SIG-M5 treated with dmso at 0.1 percent for 504 hours (cell line): ENCODE measurements at regions not wholly inside any gene's neighbourhood (a gene's known extent, or its start where the extent isn't known, plus 50 kb on each side); places are given as distances from the start of the nearest gene placed in this dataset.
"Not testable (repeated sequence)": the region's sequence is repeated elsewhere in the genome, so short reads cannot be mapped to it uniquely, and the experiment has no call there.

Source experiments
- DNase-seq: peaks from one replicate; lab custom pipeline; 2025; ENCODE audit not compliant: unreplicated experiment; lab: John Stamatoyannopoulos, UW

DNA sequence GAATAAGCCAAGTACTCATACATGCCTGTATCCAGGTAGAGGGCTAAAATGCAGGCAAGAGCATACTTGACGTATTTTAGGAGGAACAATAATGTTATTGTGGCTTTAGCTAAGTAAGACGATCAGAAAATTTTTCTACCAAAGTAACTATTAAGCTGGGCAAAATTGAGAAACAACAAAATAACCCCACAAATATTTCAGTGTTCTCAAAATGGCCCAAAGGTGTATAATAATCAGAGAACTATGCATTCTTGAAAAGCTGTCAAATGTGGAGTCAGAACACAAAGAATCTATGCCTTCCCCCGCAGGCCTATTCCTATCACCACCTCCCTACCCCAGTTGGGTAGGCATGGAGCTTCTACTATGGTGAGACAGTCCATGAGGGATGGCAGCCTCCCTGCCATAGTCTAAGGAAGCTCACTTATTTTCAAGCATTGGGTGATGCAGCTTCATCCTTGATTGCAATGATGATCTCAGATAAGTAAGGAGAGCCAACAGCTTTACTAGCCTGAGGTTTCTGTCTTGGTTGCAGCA is 1132.5 kb upstream of the SPRY2 start:
- DNase-seq = no peak

DNA sequence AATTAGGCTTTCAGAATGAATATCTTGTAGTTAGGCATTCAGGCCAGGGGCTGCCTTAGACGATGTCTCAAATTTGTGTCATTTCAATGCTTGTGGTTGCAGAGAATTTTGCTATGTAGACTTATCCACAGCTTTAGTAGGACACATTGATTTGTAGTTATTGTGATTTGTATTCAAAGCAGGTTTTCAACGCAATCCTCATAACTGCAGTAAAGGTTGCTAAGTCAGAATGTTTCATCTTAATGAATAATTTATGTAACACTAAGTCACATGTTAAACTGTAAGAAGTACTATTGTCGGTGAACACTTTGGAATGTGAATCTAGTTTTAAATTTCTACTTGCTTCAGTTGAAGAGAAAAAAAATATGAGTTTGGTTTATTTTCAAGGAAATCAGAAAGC is 1117.2 kb upstream of the SPRY2 start:
- no peak for DNase-seq

GRCh38 chr13:81446441-81446840 is 1105.5 kb upstream of the SPRY2 start:
- no peak for DNase-seq

DNA sequence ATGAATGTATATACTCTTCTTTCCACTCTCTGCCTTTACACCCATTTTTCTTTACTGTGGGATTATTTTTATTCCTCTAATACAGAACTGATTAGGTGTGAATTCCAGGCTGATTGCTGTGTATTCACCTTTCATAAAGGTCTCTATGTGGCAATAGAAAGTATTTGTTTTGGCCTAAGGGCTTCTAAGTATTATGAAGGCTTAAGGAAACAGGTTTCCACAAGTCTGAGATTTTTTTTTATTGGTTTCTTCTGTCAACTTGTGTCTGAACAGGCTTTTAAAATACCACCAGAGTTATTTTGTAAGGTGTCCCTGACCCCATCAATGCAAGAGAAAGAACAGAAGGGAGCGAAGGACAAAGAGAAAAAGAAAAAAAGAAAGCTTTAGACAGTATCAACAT is 1102.0 kb upstream of the SPRY2 start:
- DNase-seq = no peak

- no peak for DNase-seq
Observed at GRCh38 chr13:81425286-81425685, 1084.4 kb upstream of the SPRY2 start.

DNA sequence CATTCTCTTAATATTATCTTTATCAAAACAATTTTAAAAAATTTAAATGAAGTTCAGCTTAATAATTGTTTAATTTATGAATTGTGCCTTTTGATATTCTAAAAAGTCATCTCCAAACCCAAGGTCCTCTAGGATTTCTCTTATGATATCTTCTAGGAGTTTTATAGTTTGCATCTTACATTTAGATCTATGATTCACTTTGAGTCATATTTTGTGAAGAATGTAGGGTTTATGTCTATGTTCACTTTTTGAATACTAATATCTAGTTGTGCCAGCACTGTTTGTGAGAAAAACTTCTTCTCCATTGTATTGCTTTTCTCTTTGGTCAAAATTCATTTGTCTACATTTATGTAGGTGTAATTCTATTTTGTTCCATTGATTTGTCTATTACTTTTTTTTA is 1068.4 kb upstream of the SPRY2 start:
- DNase-seq = no peak

DNA sequence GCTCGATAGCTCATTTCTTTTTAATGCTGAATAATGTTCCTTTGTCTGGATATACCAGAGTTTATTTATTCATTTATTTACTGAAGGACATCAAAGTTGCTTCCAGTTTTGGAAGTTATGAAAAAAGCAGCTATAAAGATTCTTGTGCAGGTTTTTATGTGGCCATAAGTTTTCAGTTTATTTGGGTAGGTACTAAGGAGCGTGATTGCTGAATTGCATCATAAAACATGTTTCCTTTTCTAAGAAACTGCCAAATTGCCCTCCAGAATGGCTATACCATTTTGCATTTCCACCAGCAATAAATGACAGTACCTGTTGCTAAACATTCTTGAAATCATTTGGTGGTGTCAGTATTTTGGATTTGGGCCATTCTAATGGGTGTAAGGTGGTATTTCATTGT is 1067.7 kb upstream of the SPRY2 start:
- DNase-seq = no peak

- no peak for DNase-seq
Observed at GRCh38 chr13:81406639-81407292, 1065.8 kb upstream of the SPRY2 start.

GRCh38 chr13:81406022-81406421 is 1065.1 kb upstream of the SPRY2 start:
- no peak for DNase-seq

- no peak for DNase-seq
Observed at GRCh38 chr13:81396192-81396591, 1055.3 kb upstream of the SPRY2 start.

DNA sequence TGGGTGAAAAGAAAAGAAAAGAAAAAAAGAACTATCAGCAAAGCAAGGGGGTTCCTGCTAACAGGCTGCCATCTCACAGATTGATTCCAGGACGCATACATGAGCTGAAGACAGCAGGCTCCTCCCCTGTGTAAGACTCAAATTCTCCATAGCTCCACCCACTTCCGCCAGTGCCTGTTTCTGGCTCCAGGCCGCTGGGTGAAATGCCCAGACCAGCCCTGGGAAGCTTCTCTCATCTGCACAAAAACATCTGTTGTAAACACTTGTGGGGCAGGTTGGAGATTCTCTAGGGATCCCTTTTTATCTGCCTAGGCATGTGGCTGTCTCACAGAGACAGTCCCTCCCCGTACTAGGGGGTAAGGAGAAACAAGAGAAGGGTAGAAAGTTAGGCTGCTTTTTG is 1054.4 kb upstream of the SPRY2 start:
- DNase-seq = no peak

- DNase-seq = no peak
Observed at GRCh38 chr13:81394640-81395039, 1053.7 kb upstream of the SPRY2 start.

DNA sequence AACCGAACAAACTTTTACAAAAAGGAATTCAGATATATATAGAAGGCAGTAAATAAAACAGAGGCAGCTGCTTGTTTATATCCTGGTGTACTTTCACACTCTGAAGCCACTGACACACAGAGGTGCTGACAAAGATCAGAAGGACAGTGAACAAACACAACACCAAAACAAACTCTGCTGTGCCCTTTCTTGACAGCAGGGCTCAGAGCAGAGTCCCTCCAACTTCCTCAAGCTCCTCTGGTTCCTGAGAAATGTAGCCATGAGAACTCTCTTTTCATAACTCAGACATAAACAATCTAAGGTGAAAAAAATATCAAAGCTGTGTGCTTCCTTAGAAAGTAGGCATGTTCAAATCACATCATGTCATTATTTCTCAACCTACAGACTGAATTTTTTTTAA is 1052.8 kb upstream of the SPRY2 start:
- no peak for DNase-seq

DNA sequence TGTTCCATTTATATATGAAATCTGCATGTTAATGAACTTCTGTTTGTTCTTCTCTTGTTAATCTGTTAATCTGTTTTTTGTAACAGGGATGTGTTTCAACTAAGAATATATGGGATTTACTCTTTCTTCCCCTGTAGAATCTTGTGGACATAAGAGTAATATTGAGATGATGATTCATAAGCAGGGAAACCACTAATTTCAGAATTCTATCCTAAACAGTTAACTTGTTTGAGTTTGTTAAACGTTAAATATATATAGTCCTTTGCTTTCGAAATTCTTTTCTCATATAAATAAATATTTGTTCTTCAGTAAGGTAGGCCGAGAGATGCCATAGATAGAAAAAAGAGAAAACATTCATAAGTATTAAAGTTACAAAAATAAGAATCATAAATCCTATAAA is 1052.2 kb upstream of the SPRY2 start:
- no peak for DNase-seq

GRCh38 chr13:81388400-81388799 is 1047.5 kb upstream of the SPRY2 start:
- no peak for DNase-seq

DNA sequence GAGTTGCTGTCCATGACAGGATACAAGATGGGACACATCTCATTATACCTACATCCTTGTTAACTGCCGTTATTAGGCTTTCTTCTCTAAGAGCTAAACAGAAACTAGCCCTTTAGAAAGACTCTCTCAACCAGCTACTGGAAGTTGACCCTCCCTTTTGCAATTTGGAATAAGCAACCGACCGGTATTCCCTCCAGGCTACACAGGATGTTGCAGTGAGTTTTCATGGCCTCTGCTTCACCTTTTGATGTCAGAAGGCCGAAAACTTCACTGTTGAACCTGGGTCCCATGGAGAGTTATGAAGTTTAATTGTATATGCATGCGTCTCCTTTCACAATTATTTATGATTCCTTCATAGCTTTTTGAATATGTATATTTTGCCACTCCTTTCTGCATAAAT is 1042.5 kb upstream of the SPRY2 start:
- no peak for DNase-seq

- DNase-seq = no peak
Observed at GRCh38 chr13:81382246-81382645, 1041.3 kb upstream of the SPRY2 start.

- DNase-seq = no peak
Observed at GRCh38 chr13:81381560-81381959, 1040.6 kb upstream of the SPRY2 start.

GRCh38 chr13:81379183-81379582 is 1038.3 kb upstream of the SPRY2 start:
- no peak for DNase-seq

- no peak for DNase-seq
Observed at GRCh38 chr13:81377921-81378320, 1037.0 kb upstream of the SPRY2 start.

DNA sequence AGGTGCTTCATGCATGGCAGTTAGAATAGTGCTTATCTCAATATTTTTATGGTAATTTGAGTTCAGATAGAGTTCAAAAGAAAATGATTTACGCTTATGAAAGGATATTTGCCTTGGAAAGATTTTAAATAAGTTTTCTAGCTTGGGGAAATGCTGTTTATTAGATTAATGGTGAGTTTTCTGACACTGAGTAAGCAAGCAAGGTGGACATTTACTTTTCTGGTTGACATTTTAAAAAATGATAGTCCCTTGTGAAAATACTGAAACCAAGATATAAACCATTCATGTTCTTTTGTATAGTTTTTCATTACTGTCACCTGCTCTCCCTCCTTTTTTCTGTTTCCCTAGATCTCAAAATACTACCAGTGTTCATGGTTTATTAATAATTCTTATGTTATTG is 1034.8 kb upstream of the SPRY2 start:
- no peak for DNase-seq

DNA sequence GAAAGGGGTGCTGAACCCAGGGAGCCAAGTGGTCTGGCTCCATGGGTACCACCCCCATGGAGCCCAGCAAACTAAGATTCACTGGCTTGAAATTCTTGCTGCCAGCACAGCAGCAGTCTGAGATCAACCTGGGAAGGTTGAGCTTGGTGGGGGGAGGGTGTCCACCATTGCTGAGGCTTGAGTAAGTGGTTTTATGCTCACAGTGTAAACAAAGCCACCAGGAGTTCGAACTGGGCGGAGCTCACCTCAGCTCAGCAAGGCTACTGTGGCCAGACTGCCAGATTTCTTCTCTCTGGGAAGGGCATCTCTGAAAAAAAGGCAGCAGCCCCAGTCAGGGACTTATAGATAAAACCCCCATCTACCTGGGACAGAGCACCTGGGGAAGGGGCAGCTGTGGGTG is 1021.8 kb upstream of the SPRY2 start:
- not testable (repeated sequence) for DNase-seq

- DNase-seq = no peak
Observed at GRCh38 chr13:81350056-81350455, 1009.1 kb upstream of the SPRY2 start.
